ENCODE measurements at regions not wholly inside any gene's neighbourhood (a gene's known extent, or its start where the extent isn't known, plus 50 kb on each side); places are given as distances from the start of the nearest gene placed in this dataset.

- Histone ChIP-seq H3K9me3 (no peaks in the 10 kb centered on the region), H3K4me3 (ENCODE audit: low read depth, low read length) (no peak overlapping the region), H3K27me3 (replicated peaks; ENCODE audit: control insufficient read depth, insufficient read depth, low read length) (0 out of 2 replicates have a peak, but pooled peaks cover 1% of the 10 kb centered on the region), H3K4me1 (no peaks in the 10 kb centered on the region), H3K36me3 (ENCODE audit: control insufficient read depth, insufficient read depth, low read length) (no peaks in the 10 kb centered on the region)
- no peaks in the 10 kb centered on the region for H3K27me3 Mint-ChIP-seq (ENCODE audit: insufficient read depth, unreplicated experiment)
- H3K27ac Mint-ChIP-seq (ENCODE audit: unreplicated experiment): no peak overlapping the region
- TF ChIP-seq, protein P1, sequence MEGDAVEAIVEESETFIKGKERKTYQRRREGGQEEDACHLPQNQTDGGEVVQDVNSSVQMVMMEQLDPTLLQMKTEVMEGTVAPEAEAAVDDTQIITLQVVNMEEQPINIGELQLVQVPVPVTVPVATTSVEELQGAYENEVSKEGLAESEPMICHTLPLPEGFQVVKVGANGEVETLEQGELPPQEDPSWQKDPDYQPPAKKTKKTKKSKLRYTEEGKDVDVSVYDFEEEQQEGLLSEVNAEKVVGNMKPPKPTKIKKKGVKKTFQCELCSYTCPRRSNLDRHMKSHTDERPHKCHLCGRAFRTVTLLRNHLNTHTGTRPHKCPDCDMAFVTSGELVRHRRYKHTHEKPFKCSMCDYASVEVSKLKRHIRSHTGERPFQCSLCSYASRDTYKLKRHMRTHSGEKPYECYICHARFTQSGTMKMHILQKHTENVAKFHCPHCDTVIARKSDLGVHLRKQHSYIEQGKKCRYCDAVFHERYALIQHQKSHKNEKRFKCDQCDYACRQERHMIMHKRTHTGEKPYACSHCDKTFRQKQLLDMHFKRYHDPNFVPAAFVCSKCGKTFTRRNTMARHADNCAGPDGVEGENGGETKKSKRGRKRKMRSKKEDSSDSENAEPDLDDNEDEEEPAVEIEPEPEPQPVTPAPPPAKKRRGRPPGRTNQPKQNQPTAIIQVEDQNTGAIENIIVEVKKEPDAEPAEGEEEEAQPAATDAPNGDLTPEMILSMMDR (IDR thresholded peaks at IDR 0.05; ENCODE audit: insufficient read depth in 1 of 2, low read depth in 1 of 2, low read length in 1 of 2, severe bottlenecking in 1 of 2, unreplicated experiment in 1 of 2): no peak
- no TSS peak for BruUV-seq (replicated peaks)
- intact Hi-C loops (cut with micrococcal nuclease; ENCODE audit: unreplicated experiment): no loop called here
- no peaks in the 10 kb centered on the region for H3K9me3 Mint-ChIP-seq (ENCODE audit: unreplicated experiment)
- H3K4me1 Mint-ChIP-seq (ENCODE audit: low read depth, unreplicated experiment): no peaks in the 10 kb centered on the region
- ChIA-PET CTCF (interaction anchor here (0.5 kb wide), 1 partner anchor 176 kb away, joined by 3 read pairs; no protein-coding TSS in a partner anchor), POLR2A (no interaction called here)
- no peak for DNase-seq
- H3K4me3 Mint-ChIP-seq (ENCODE audit: unreplicated experiment): no peak overlapping the region
- H3K36me3 Mint-ChIP-seq (ENCODE audit: insufficient read depth, unreplicated experiment): no peaks in the 10 kb centered on the region
Measured at GRCh38 chr13:72537782-72538181, 189.6 kb downstream of the MZT1 start.

DNA sequence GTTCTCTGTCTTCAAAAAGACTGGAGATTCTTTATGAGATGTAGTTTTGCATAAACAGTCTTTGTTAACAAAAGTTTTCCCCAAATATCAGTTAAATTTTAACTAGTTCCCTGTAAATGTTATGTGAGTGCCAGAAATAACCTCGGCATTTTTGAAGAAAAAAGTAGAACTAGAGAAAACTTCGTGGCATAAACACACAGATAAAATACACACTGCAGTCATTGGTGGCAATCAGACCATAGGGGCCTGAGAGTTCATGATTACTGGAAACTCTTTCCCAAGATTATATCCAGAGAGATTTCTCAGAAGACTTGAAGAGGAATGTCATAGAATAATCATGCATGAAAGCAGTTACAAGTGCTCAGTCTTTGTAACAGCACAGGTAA lies 190.0 kb downstream of the MZT1 start:
- no TSS peak for BruUV-seq (replicated peaks)
- no peak for DNase-seq
- POLR2A ChIA-PET: no interaction called here
- H3K9me3 Mint-ChIP-seq (ENCODE audit: unreplicated experiment): no peaks in the 10 kb centered on the region
- CTCF ChIA-PET: no interaction called here
- H3K4me1 ChIP-seq: no peaks in the 10 kb centered on the region
- no peak overlapping the region for H3K4me3 ChIP-seq (ENCODE audit: low read depth, low read length)
- H3K27me3 Mint-ChIP-seq (ENCODE audit: insufficient read depth, unreplicated experiment): no peaks in the 10 kb centered on the region
- H3K36me3 ChIP-seq (ENCODE audit: control insufficient read depth, insufficient read depth, low read length): no peaks in the 10 kb centered on the region
- no peaks in the 10 kb centered on the region for H3K36me3 Mint-ChIP-seq (ENCODE audit: insufficient read depth, unreplicated experiment)
- TF ChIP-seq, protein P1 (IDR thresholded peaks at IDR 0.05; ENCODE audit: insufficient read depth in 1 of 2, low read depth in 1 of 2, low read length in 1 of 2, severe bottlenecking in 1 of 2, unreplicated experiment in 1 of 2): no peak
- H3K9me3 ChIP-seq: no peaks in the 10 kb centered on the region
- H3K4me1 Mint-ChIP-seq (ENCODE audit: low read depth, unreplicated experiment): no peaks in the 10 kb centered on the region
- H3K4me3 Mint-ChIP-seq (ENCODE audit: unreplicated experiment): no peak overlapping the region
- intact Hi-C loops (cut with micrococcal nuclease; ENCODE audit: unreplicated experiment): no loop called here
- no peak overlapping the region for H3K27ac Mint-ChIP-seq (ENCODE audit: unreplicated experiment)
- 0 out of 2 replicates have a peak, but pooled peaks cover 1% of the 10 kb centered on the region for H3K27me3 ChIP-seq (replicated peaks; ENCODE audit: control insufficient read depth, insufficient read depth, low read length)

DNA sequence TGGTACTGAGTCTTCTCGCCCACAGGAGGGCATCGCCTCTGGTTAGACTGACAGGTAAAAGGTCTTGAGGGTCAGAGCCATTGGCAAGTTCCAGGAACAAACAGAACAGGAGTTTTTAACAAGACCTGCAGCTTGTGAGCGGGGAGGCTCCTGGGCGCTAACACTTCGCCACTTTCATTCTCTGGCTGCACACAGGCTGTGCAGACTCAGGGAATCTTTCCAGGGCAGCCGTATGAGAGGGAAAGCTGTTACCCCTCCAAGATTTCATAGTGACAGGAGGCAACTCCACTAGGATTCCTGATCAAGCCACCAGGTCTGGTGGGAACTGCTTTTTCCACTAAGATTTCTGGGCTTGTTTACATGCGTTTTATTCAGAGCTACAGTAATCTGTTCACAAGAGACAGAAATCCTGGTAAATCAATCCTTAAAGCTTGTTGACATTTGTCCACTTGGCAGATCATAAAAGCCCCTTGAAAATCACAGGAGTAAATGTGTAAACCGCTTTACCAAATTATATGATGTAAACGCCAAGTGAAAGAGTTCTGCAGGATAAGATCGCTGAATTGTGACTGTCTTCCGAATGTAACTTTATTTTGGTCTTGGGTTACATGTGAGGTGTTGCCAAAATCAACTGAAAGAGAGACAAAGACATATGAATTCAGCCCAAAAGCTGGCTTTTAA lies 190.6 kb downstream of the MZT1 start:
- no peaks in the 10 kb centered on the region for H3K9me3 Mint-ChIP-seq (ENCODE audit: unreplicated experiment)
- no peak overlapping the region for H3K4me3 ChIP-seq (ENCODE audit: low read depth, low read length)
- BruUV-seq (replicated peaks): no TSS peak
- no peaks in the 10 kb centered on the region for H3K27me3 Mint-ChIP-seq (ENCODE audit: insufficient read depth, unreplicated experiment)
- 0 out of 2 replicates have a peak, but pooled peaks cover 1% of the 10 kb centered on the region for H3K27me3 ChIP-seq (replicated peaks; ENCODE audit: control insufficient read depth, insufficient read depth, low read length)
- H3K4me1 ChIP-seq: no peaks in the 10 kb centered on the region
- H3K36me3 ChIP-seq (ENCODE audit: control insufficient read depth, insufficient read depth, low read length): no peaks in the 10 kb centered on the region
- POLR2A ChIA-PET: no interaction called here
- no peaks in the 10 kb centered on the region for H3K36me3 Mint-ChIP-seq (ENCODE audit: insufficient read depth, unreplicated experiment)
- H3K4me1 Mint-ChIP-seq (ENCODE audit: low read depth, unreplicated experiment): no peaks in the 10 kb centered on the region
- TF ChIP-seq, protein P1 (IDR thresholded peaks at IDR 0.05; ENCODE audit: insufficient read depth in 1 of 2, low read depth in 1 of 2, low read length in 1 of 2, severe bottlenecking in 1 of 2, unreplicated experiment in 1 of 2): no peak
- H3K9me3 ChIP-seq: no peaks in the 10 kb centered on the region
- no peak overlapping the region for H3K4me3 Mint-ChIP-seq (ENCODE audit: unreplicated experiment)
- H3K27ac Mint-ChIP-seq (ENCODE audit: unreplicated experiment): no peak overlapping the region
- CTCF ChIA-PET: no interaction called here
- intact Hi-C loops (cut with micrococcal nuclease; ENCODE audit: unreplicated experiment): no loop called here
- DNase-seq: no peak
